Fibroblast of the conjunctiva (primary cell): ENCODE measurements at regions not wholly inside any gene's neighbourhood (a gene's known extent, or its start where the extent isn't known, plus 50 kb on each side); places are given as distances from the start of the nearest gene placed in this dataset.
"Not testable (repeated sequence)": the region's sequence is repeated elsewhere in the genome, so short reads cannot be mapped to it uniquely, and the experiment has no call there.

Source experiments
- DNase-seq: peaks from one replicate; pipeline ENCODE4 v3.0.0-alpha.2; 2010; ENCODE audit warnings: low read depth

- DNase-seq = no peak
Measured at GRCh38 chr15:61336026-61336638, 107.0 kb upstream of the RORA start.

DNA sequence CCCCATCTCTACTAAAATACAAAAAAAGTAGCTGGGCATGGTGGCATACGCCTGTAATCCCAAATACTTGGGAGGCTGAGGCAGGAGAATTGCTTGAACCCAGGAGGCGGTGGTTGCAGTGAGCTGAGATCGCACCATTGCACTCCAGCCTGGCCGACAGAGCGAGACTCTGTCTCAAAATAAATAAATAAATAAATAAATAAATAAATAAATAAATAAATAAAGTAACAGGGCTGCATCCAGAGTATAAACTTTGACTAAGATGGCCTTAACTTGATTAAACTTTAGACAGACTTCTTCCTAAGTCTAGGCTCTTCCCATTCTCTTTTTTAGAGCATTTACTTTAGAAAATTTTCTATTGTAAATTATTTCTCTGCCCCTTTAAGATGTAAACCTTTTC lies 105.6 kb upstream of the RORA start:
- DNase-seq = not testable (repeated sequence)

DNA sequence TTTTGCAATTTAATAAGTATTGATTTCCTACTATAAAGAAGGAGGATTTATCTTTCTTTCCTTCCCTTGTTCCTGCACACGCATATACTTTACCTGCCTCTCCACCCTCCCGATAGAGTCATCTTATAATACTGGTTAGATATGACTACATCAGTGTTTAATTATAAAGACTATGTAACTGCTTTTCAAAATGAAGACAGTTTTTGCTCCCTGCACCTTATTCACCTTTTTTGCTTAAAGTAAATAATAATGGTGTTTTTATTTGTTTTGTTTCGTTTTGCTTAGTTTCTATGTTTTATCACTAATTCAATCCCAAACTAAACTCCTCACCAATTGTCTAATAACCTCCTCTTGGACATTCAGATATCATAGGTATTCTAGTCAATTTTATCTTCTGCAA lies 101.9 kb upstream of the RORA start:
- no peak for DNase-seq

GRCh38 chr15:61327019-61327631 lies 98.0 kb upstream of the RORA start:
- DNase-seq = no peak

DNA sequence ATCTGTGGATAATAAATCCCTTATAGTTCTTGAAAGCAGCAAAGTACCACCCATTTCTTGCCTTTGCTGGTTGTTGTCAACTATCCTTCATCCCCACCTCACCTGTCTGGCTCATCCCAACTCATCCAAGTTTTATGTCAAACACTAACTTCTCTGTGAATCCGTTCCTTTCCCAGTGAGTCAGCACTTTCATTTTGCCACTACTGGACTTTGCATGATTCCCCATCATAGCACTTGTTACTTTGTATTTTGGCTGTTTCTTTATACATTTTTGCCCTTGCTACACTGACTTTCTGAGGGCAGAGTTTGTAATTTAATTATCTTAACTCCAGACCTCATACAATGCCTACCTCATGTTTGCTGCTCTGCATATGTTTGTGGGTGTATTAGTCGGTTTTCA lies 90.8 kb upstream of the RORA start:
- no peak for DNase-seq

DNA sequence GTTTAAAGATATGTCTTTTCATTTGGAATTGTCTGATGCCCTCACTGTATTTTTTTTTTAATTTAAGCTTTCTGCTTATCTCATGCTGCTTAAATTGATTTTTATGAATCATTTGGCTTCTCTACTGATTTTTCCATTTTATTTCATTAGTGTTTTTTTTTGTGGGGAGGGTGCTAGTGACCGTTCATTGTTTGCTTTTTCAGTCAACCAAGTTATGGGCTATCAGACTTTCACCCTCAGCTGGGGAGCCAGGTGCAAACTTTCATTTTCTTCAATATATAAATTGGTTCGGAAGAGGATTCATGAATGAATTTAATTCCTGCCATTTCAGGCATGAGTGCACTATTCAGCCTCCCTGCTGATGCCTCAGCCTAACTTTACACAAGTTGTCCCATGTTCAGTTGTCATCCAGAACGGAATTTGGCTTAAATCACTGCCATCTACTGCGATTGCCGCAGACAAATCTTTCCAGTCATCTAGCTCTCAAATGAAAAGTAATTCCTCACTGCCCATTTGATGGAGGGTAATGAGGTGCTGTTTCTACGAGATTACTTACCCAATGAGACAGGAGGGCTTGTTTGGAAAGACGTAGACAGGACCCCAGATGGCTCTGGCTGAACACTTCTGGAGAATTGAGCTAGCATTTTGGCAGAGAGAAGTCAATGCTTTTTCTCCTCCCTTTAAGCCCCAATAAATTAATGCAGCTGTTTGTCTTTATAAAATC lies 89.9 kb upstream of the RORA start:
- no peak for DNase-seq

- DNase-seq = no peak
Measured at GRCh38 chr15:61318301-61318700, 89.2 kb upstream of the RORA start.

- DNase-seq = no peak
Measured at GRCh38 chr15:61315471-61315870, 86.4 kb upstream of the RORA start.

- no peak for DNase-seq
Measured at GRCh38 chr15:61314427-61314826, 85.3 kb upstream of the RORA start.

- no peak for DNase-seq
Measured at GRCh38 chr15:61309617-61310016, 80.5 kb upstream of the RORA start.

DNA sequence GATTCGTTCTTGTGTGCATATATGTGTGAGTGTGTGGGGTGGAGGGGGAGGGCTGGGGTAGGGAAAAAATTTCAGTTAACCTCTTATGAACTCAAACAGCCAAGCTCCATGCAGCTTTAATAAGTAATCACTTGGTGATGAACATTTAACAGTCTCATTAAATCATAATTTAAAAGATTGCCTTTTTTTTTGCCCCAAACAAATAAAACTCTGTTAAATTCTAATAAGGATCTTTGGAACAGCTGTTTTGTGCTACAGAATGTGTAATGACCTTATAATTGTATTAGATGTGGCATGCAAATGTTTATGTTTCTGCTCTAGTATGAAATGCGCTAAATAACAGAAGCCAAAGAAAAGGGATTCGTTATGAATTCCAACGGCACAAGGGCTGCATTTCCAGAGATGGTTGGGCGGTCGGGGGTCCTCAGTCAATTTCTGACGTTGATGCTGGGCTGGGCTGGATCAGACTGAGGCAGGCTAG lies 80.0 kb upstream of the RORA start:
- DNase-seq = no peak

GRCh38 chr15:61308437-61308836 lies 79.3 kb upstream of the RORA start:
- DNase-seq = no peak

DNA sequence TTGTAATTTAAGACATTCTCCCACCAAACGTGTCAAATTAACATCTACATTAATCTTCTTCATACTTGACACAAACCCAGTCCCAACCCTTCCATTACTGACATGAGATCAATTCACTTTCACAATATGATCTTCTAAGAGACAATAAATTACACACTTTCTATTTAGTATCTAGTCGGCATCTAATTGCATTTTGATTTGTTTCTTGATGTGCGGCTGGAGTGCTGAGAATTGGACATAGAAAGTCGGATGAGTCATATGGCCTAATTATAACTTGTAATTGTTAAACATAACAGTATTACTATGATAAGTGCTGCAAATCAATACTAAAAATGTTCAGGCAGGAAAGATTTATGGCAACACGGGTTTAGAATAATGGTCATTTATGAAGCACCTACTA lies 78.4 kb upstream of the RORA start:
- no peak for DNase-seq

GRCh38 chr15:61301701-61302100 lies 72.6 kb upstream of the RORA start:
- DNase-seq = no peak

GRCh38 chr15:61299075-61299763 lies 70.1 kb upstream of the RORA start:
- no peak for DNase-seq

DNA sequence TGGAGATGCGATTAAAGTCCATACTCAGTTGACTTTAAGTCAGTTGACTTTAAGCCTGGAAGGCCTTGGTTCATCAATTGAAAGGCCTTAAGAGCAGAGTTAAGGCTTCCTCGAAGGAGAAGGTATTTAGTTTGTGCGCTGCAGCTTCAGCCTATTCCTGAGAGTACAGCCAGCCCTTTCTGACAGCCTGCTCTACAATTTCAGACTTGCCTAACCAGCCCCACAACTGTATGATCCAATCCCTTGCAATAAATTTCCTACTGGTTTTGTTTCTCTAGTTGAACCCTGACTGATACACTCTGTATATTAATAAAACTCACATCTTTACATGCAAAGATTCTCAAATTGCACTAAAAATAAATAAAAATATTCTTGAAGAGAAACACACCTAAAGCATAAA lies 66.1 kb upstream of the RORA start:
- no peak for DNase-seq

- no peak for DNase-seq
Measured at GRCh38 chr15:61282661-61283060, 53.6 kb upstream of the RORA start.

- no peak for DNase-seq
Measured at GRCh38 chr15:61281328-61281727, 52.2 kb upstream of the RORA start.
